Prostate gland (tissue), 2 donors: ENCODE measurements at regions not wholly inside any gene's neighbourhood (a gene's known extent, or its start where the extent isn't known, plus 50 kb on each side); places are given as distances from the start of the nearest gene placed in this dataset.

Experiments used
- DNase-seq: peaks from one replicate; pipeline ENCODE4 v3.0.0-alpha.2; 2019; ENCODE audit warnings: low spot score
- H3K27ac ChIP-seq, 2 donors: fragments of 200-600 bp; sonication (generic); 2 replicates each; pipeline ENCODE4 v1.5.1; 2017 to 2019
- H3K27me3 ChIP-seq: fragments of 200-600 bp; sonication (generic); replicated peaks from 2 replicates; pipeline ENCODE4 v1.5.1; 2019; ENCODE audit not compliant: insufficient read depth
- H3K36me3 ChIP-seq, 2 donors: fragments of 200-600 bp; sonication (generic); 1 replicate in 1 of 2; 2 replicates in 1 of 2; pipeline versions ENCODE4 v1.5.1 to v1.8.1; 2017 to 2019
- H3K4me1 ChIP-seq: fragments of 200-600 bp; sonication (generic); replicated peaks from 2 replicates; pipeline ENCODE4 v1.5.1; 2019
- H3K4me3 ChIP-seq, 2 donors: fragments of 200-600 bp; sonication (generic); 2 replicates each; pipeline ENCODE4 v1.5.1; 2017 to 2019
- H3K9me3 ChIP-seq: fragments of 200-600 bp; sonication (generic); 2 replicates; pipeline ENCODE4 v1.5.1; 2017
- CTCF ChIP-seq, 4 experiments: fragments of 200-600 bp in 2 of 4; fragments of 450-650 bp in 2 of 4; sonication (generic) in 2 of 4; IDR thresholded peaks; 1 replicate in 3 of 4; 2 replicates in 1 of 4; pipeline ENCODE4 v1.5.1; 2016 to 2019; ENCODE audit warnings: antibody characterized with exemption in 4 of 4, mild to moderate bottlenecking in 2 of 4, moderate library complexity in 2 of 4
- POLR2A ChIP-seq: fragments of 450-650 bp; IDR thresholded peaks from one replicate; pipeline ENCODE4 v1.6.1; 2016; ENCODE audit warnings: antibody characterized with exemption, mild to moderate bottlenecking
- POLR2AphosphoS5 ChIP-seq: sonication (generic); formaldehyde crosslinking; IDR thresholded peaks from one replicate; pipeline ENCODE4 v1.6.1; 2017; ENCODE audit warnings: antibody characterized with exemption
- WGBS: methylation state at CpG from one replicate; pipeline ENCODE4 v1.1.5; 2018; 5-methylcytosine and 5-hydroxymethylcytosine counted together
- intact Hi-C: fragments of 100-400 bp; cut with DNase I; formaldehyde crosslinking; loops from one replicate; pipeline ENCODE4 v1.14.2; 2022

GRCh38 chr5:40359832-40360231 lies 319.9 kb upstream of the PTGER4 start:
- intact Hi-C loops = no loop called here
- Histone ChIP-seq H3K36me3 (no peaks in the 10 kb centered on the region), H3K4me1 (no peaks in the 10 kb centered on the region), H3K27ac (no peak overlapping the region), H3K4me3 (no peak overlapping the region), H3K27me3 (no peaks in the 10 kb centered on the region), H3K9me3 (no peaks in the 10 kb centered on the region)
- no peak for DNase-seq
- WGBS = 87% methylated on average over 2 of the region's 2 CpGs
- TF ChIP-seq POLR2A (no peak), POLR2AphosphoS5 (no peak), CTCF (IDR thresholded peaks at IDR 0.05) (no peak)

- Histone ChIP-seq H3K4me3 (no peak overlapping the region), H3K4me1 (no peaks in the 10 kb centered on the region), H3K36me3 (no peaks in the 10 kb centered on the region), H3K27ac (no peak overlapping the region), H3K27me3 (no peaks in the 10 kb centered on the region), H3K9me3 (no peaks in the 10 kb centered on the region)
- no peak for DNase-seq
- 100% methylated on average over 1 of the region's 1 CpG for WGBS
- no peak for TF ChIP-seq CTCF (IDR thresholded peaks at IDR 0.05)
- TF ChIP-seq POLR2A = no peak
- TF ChIP-seq POLR2AphosphoS5 = no peak
- intact Hi-C loops = no loop called here
These were observed 320.6 kb upstream of the PTGER4 start for GRCh38 chr5:40359093-40359492.

- no peak for DNase-seq
- H3K27me3 ChIP-seq = no peaks in the 10 kb centered on the region
- no peaks in the 10 kb centered on the region for H3K4me1 ChIP-seq
- H3K9me3 ChIP-seq = no peaks in the 10 kb centered on the region
- WGBS = 85% methylated on average over 1 of the region's 1 CpG
- intact Hi-C loops = no loop called here
- no peak overlapping the region for H3K27ac ChIP-seq
- H3K36me3 ChIP-seq = no peaks in the 10 kb centered on the region
- no peak overlapping the region for H3K4me3 ChIP-seq
- no peak for TF ChIP-seq CTCF (IDR thresholded peaks at IDR 0.05)
- TF ChIP-seq POLR2AphosphoS5 = no peak
- TF ChIP-seq POLR2A = no peak
These were observed 323.5 kb upstream of the PTGER4 start for GRCh38 chr5:40356248-40356647.

GRCh38 chr5:40355846-40356245 lies 323.9 kb upstream of the PTGER4 start:
- no peak overlapping the region for H3K27ac ChIP-seq
- intact Hi-C loops = no loop called here
- no peaks in the 10 kb centered on the region for H3K36me3 ChIP-seq

More at GRCh38 chr5:40355846-40356245, 323.9 kb upstream of the PTGER4 start:
- WGBS = 87% methylated on average over 4 of the region's 4 CpGs
- Histone ChIP-seq H3K4me3 (no peak overlapping the region), H3K9me3 (no peaks in the 10 kb centered on the region), H3K4me1 (no peaks in the 10 kb centered on the region), H3K27me3 (no peaks in the 10 kb centered on the region)
- no peak for DNase-seq
- TF ChIP-seq POLR2A (no peak), CTCF (IDR thresholded peaks at IDR 0.05) (no peak), POLR2AphosphoS5 (no peak)
